CD4-positive, alpha-beta T cell treated with Interleukin-4 for 1 hour (primary cell): ENCODE measurements at regions not wholly inside any gene's neighbourhood (a gene's known extent, or its start where the extent isn't known, plus 50 kb on each side); places are given as distances from the start of the nearest gene placed in this dataset.

Experiments
- DNase-seq, 2 donors: peaks; one replicate each; pipeline ENCODE4 v3.0.0-alpha.2; 2020 to 2022

- no peak for DNase-seq
These were observed 160.1 kb upstream of the FSTL5 start for GRCh38 chr4:162323919-162324318.

GRCh38 chr4:162322054-162322453 is 158.3 kb upstream of the FSTL5 start:
- no peak for DNase-seq

- no peak for DNase-seq
These were observed 122.0 kb upstream of the FSTL5 start for GRCh38 chr4:162285753-162286152.

GRCh38 chr4:162282684-162283083 is 118.9 kb upstream of the FSTL5 start:
- DNase-seq = no peak

- peak; percentile 6 to 35 for DNase-seq
These were observed 110.6 kb upstream of the FSTL5 start for GRCh38 chr4:162274354-162274753.

- DNase-seq = no peak
These were observed 108.4 kb upstream of the FSTL5 start for GRCh38 chr4:162272215-162272614.

- no peak for DNase-seq
These were observed 105.1 kb upstream of the FSTL5 start for GRCh38 chr4:162268911-162269310.

GRCh38 chr4:162265802-162266201 is 102.0 kb upstream of the FSTL5 start:
- no peak for DNase-seq

- no peak for DNase-seq
These were observed 81.3 kb upstream of the FSTL5 start for GRCh38 chr4:162245051-162245450.

- no peak for DNase-seq
These were observed 78.1 kb upstream of the FSTL5 start for GRCh38 chr4:162241857-162242256.

GRCh38 chr4:162239992-162240769 is 76.4 kb upstream of the FSTL5 start:
- DNase-seq = no peak

GRCh38 chr4:162237676-162238075 is 73.9 kb upstream of the FSTL5 start:
- no peak for DNase-seq

- DNase-seq = no peak
These were observed 70.8 kb upstream of the FSTL5 start for GRCh38 chr4:162234595-162234994.

- DNase-seq = no peak
These were observed 68.5 kb upstream of the FSTL5 start for GRCh38 chr4:162232349-162232748.

- DNase-seq = no peak
These were observed 65.9 kb upstream of the FSTL5 start for GRCh38 chr4:162229670-162230069.

- DNase-seq = no peak
These were observed 57.3 kb upstream of the FSTL5 start for GRCh38 chr4:162221148-162221547.
